ENCODE measurements at regions not wholly inside any gene's neighbourhood (a gene's known extent, or its start where the extent isn't known, plus 50 kb on each side); places are given as distances from the start of the nearest gene placed in this dataset.
A peak's percentile ranks its signal among the peaks of the same experiment; 100 is the strongest.

DNA sequence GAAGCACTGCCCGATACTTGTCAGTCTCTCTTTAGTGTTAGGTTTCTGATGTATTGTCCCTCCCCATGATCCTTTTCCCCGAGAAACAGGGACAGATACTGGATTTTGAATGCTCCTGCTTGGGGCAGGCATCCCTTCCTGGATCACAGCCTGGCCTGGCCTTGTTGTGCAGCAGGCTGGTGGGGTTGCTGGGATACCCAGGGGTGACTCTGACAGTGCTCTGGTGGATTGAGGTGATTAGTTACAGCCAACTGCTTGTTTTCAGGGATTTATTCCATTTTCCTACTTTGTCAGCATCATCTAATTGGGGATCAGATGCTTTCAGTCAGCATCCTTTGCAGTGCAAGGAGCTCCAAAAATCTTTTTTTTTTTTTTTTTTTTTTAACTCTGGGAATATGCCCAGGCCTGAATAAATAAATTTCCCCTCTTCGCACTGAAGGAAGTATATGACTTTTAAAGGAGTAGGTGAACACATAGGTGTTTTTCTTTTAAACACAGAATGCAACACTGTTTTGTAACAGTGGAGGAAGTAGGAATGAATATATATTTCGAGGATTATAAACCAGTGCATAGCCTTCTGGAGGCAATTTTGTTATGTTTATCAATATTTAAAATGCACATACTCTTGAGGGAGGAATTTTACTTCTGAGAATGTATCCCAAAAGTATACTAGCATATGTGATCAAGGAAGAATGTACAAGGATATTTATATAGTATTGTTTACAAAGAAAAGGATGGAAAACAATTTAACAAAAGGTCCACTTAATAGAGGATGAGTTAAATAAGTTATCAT, 127.3 kb upstream of the ELL2 start:
- no peak for DNase-seq (ENCODE audit: low read depth)
- H3K4me3 ChIP-seq (ENCODE audit: control insufficient read depth, low read depth, low read length) = no peak overlapping the region
- TF ChIP-seq, protein P1, sequence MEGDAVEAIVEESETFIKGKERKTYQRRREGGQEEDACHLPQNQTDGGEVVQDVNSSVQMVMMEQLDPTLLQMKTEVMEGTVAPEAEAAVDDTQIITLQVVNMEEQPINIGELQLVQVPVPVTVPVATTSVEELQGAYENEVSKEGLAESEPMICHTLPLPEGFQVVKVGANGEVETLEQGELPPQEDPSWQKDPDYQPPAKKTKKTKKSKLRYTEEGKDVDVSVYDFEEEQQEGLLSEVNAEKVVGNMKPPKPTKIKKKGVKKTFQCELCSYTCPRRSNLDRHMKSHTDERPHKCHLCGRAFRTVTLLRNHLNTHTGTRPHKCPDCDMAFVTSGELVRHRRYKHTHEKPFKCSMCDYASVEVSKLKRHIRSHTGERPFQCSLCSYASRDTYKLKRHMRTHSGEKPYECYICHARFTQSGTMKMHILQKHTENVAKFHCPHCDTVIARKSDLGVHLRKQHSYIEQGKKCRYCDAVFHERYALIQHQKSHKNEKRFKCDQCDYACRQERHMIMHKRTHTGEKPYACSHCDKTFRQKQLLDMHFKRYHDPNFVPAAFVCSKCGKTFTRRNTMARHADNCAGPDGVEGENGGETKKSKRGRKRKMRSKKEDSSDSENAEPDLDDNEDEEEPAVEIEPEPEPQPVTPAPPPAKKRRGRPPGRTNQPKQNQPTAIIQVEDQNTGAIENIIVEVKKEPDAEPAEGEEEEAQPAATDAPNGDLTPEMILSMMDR (IDR thresholded peaks at IDR 0.05; ENCODE audit: control insufficient read depth, insufficient read depth, low read depth, low read length, missing control alignments) = no peak

DNA sequence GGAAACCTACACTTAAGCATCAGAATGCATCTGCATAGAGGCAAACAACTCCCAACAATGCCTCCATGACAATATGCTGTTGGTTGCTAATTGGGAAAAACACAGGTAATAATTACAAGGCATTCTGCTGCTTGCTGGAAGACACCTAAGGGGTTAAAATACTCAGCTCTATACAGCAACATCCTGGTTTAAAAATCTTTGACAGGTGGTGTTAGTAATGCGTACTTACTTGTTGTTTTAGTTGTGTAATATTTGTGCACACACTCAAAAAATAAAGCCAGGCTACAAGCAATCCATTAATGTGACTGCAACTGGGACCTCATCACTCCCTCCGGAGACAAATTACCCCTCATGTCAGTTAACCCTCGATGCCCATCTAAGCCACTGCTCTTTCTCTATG, 126.3 kb upstream of the ELL2 start:
- no peak overlapping the region for H3K4me3 ChIP-seq (ENCODE audit: control insufficient read depth, low read depth, low read length)
- TF ChIP-seq, protein P1 (IDR thresholded peaks at IDR 0.05; ENCODE audit: control insufficient read depth, insufficient read depth, low read depth, low read length, missing control alignments) = no peak
- DNase-seq (ENCODE audit: low read depth) = no peak

GRCh38 chr5:96084874-96085506, 123.3 kb upstream of the ELL2 start:
- H3K4me3 ChIP-seq (ENCODE audit: control insufficient read depth, low read depth, low read length) = no peak overlapping the region
- TF ChIP-seq, protein P1 (IDR thresholded peaks at IDR 0.05; ENCODE audit: control insufficient read depth, insufficient read depth, low read depth, low read length, missing control alignments) = no peak
- no peak for DNase-seq (ENCODE audit: low read depth)

DNA sequence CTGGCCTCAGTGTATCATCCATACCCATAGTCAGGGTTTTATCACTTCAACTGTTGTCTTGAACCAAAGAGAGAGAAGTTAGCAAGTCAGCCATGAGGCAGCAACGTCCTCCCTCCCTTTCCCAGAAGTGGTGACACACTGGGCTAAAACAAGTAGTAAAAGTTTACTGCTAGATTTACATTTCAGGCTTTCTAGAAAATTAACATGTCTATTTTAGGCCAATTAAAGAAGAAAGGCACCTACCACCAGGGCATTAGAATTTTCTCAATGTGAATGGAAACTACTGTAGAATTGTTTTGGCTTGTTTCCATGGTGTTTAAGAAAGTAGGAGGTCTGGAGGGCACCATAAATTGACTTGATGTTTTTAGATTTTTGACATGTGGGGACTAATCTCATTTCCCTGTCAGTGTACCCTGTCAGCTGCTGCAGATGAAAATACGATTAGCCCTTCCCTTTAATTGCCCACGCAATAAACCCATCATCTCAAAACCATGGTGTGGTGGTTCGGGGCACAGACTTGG, 121.8 kb upstream of the ELL2 start:
- TF ChIP-seq, protein P1 (IDR thresholded peaks at IDR 0.05; ENCODE audit: control insufficient read depth, insufficient read depth, low read depth, low read length, missing control alignments) = no peak
- H3K4me3 ChIP-seq (ENCODE audit: control insufficient read depth, low read depth, low read length) = no peak overlapping the region
- no peak for DNase-seq (ENCODE audit: low read depth)

DNA sequence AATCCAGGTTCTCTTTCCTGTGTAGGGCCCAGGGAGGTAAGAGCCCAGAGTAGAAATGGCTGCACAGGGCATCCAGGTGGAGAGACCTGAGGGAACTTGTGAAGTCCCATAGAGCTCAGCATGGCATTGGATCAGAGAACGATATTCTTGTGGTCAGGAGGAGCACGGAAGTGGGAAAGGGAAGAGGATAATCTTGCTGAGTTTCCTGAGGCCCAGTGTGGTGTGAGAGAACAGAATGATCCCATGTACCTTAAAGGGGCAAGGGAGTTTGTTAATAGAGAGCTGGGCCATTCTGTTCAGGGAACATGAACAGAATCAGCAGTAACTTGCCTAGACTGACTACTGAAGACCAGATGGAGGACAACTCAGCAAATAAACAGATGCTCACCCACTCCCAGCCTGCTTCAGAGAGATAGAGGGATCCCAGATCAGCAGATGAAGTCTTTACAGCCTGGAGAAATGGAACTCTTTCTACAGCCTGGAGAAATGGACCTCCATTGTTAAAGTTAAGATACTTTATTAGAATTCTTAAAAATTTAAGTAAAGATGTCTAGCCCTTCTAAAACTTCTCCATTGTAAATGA, 119.7 kb upstream of the ELL2 start:
- TF ChIP-seq, protein P1 (IDR thresholded peaks at IDR 0.05; ENCODE audit: control insufficient read depth, insufficient read depth, low read depth, low read length, missing control alignments) = no peak
- no peak for DNase-seq (ENCODE audit: low read depth)
- H3K4me3 ChIP-seq (ENCODE audit: control insufficient read depth, low read depth, low read length) = no peak overlapping the region

DNA sequence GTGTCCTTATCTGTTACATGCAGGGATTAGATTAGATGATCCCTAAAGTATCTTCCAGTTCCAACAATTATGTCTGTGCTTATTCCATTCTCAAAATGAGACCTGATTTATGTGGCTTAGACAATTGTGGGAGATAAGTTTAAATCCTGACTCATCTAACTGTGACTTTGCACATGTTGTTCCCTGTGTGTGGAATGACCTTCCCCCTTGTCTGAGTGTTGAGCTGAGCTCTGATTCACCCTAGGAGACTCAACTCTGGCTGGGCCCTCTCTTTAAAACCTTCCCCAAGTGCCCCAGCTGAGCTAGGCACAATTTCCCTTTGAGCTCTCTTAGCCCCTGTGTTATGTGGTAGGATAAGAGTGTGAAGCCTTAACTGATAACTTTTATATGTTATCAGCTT, 118.9 kb upstream of the ELL2 start:
- DNase-seq (ENCODE audit: low read depth) = peak; percentile 29
- TF ChIP-seq, protein P1 (IDR thresholded peaks at IDR 0.05; ENCODE audit: control insufficient read depth, insufficient read depth, low read depth, low read length, missing control alignments) = no peak
- H3K4me3 ChIP-seq (ENCODE audit: control insufficient read depth, low read depth, low read length) = no peak overlapping the region

All from AG09309 (cell line).